Panc1 (cell line): ENCODE measurements at regions not wholly inside any gene's neighbourhood (a gene's known extent, or its start where the extent isn't known, plus 50 kb on each side); places are given as distances from the start of the nearest gene placed in this dataset.

Experiments
- POLR2AphosphoS5 ChIP-seq: IDR thresholded peaks from 2 replicates; pipeline ENCODE4 v1.6.1; 2012; ENCODE audit warnings: mild to moderate bottlenecking, low read depth, low read length, moderate library complexity
- REST ChIP-seq, 2 experiments: IDR thresholded peaks; 2 replicates each; pipeline ENCODE4 v1.6.1; 2011 to 2012; ENCODE audit warnings: low read depth in 2 of 2, control low read depth in 1 of 2, low read length in 1 of 2, mild to moderate bottlenecking in 1 of 2, moderate library complexity in 1 of 2; ENCODE audit not compliant: insufficient read depth in 1 of 2
- TCF7L2 ChIP-seq: IDR thresholded peaks from 2 replicates; pipeline ENCODE4 v1.6.1; 2011; ENCODE audit warnings: mild to moderate bottlenecking, low read depth, low read length, inconsistent platforms
- TF ChIP-seq, protein P1 (sequence below): fragments of 450-650 bp; IDR thresholded peaks from 2 replicates; pipeline ENCODE4 v1.5.1; 2017; ENCODE audit warnings: mild to moderate bottlenecking

DNA sequence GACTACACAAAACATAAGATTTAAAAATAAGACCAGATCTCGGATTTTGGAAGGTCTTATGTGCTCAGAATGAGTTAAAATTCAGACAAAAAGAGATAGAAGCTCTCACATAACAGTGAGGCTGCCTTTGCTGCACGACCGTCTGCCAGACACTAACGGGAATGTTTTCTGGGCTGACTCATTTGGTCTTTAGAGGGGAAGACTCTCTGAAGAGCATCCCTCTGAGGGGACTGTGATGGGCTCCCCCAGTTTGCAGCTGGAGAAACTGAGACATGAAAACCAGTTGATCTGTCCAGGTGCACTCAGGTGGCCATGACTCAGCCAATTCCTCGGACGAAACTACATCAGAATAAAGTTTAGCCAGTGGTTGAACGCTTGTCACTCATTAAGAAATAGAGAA, 153.9 kb downstream of the RNASET2 start:
- TF ChIP-seq, protein P1, sequence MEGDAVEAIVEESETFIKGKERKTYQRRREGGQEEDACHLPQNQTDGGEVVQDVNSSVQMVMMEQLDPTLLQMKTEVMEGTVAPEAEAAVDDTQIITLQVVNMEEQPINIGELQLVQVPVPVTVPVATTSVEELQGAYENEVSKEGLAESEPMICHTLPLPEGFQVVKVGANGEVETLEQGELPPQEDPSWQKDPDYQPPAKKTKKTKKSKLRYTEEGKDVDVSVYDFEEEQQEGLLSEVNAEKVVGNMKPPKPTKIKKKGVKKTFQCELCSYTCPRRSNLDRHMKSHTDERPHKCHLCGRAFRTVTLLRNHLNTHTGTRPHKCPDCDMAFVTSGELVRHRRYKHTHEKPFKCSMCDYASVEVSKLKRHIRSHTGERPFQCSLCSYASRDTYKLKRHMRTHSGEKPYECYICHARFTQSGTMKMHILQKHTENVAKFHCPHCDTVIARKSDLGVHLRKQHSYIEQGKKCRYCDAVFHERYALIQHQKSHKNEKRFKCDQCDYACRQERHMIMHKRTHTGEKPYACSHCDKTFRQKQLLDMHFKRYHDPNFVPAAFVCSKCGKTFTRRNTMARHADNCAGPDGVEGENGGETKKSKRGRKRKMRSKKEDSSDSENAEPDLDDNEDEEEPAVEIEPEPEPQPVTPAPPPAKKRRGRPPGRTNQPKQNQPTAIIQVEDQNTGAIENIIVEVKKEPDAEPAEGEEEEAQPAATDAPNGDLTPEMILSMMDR, result no peak
- no peak for TF ChIP-seq REST (IDR thresholded peaks at IDR 0.05; ENCODE audit: insufficient read depth in 1 of 2, low read depth in 2 of 2, low read length in 1 of 2)
- TF ChIP-seq POLR2AphosphoS5, result no peak
- no peak for TF ChIP-seq TCF7L2
